ENCODE measurements at regions not wholly inside any gene's neighbourhood (a gene's known extent, or its start where the extent isn't known, plus 50 kb on each side); places are given as distances from the start of the nearest gene placed in this dataset.

GRCh38 chr6:144737998-144738397, 452.9 kb downstream of the UTRN start:
- H3K36me3 ChIP-seq, result peaks cover 9% of the 10 kb centered on the region
- no peaks in the 10 kb centered on the region for H3K9me3 ChIP-seq
- H3K4me1 ChIP-seq, result no peaks in the 10 kb centered on the region
- WGBS, result 78% methylated on average over 4 of the region's 4 CpGs
- H3K27me3 ChIP-seq, result no peaks in the 10 kb centered on the region
- TF ChIP-seq EP300 (IDR thresholded peaks at IDR 0.05) (no peak), POLR2A (IDR thresholded peaks at IDR 0.05) (no peak), POLR2AphosphoS5 (IDR thresholded peaks at IDR 0.05) (no peak), CTCF (IDR thresholded peaks at IDR 0.05) (no peak)
- no peak for DNase-seq (ENCODE audit: low spot score in 2 of 2)
- H3K4me3 ChIP-seq, result no peak overlapping the region
- H3K27ac ChIP-seq, result no peak overlapping the region

GRCh38 chr6:144739873-144740272, 454.7 kb downstream of the UTRN start:
- no peaks in the 10 kb centered on the region for H3K9me3 ChIP-seq
- peaks cover 7% of the 10 kb centered on the region for H3K36me3 ChIP-seq
- no peak for DNase-seq (ENCODE audit: low spot score in 2 of 2)
- 100% methylated on average over 1 of the region's 1 CpG for whole genome bisulfite sequencing
- no peak overlapping the region for H3K4me3 ChIP-seq
- no peaks in the 10 kb centered on the region for H3K27me3 ChIP-seq
- H3K27ac ChIP-seq, result no peak overlapping the region
- TF ChIP-seq EP300 (IDR thresholded peaks at IDR 0.05), result no peak
- no peak for TF ChIP-seq POLR2AphosphoS5 (IDR thresholded peaks at IDR 0.05)
- H3K4me1 ChIP-seq, result no peaks in the 10 kb centered on the region

- H3K4me3 ChIP-seq, result no peak overlapping the region
- TF ChIP-seq CTCF (IDR thresholded peaks at IDR 0.05) (no peak), POLR2AphosphoS5 (IDR thresholded peaks at IDR 0.05) (no peak), POLR2A (IDR thresholded peaks at IDR 0.05) (no peak), EP300 (IDR thresholded peaks at IDR 0.05) (no peak)
- WGBS, result 95% methylated on average over 3 of the region's 3 CpGs
- no peaks in the 10 kb centered on the region for H3K27me3 ChIP-seq
- H3K36me3 ChIP-seq, result peaks cover 6% of the 10 kb centered on the region
- H3K9me3 ChIP-seq, result no peaks in the 10 kb centered on the region
- no peak overlapping the region for H3K27ac ChIP-seq
- no peak for DNase-seq (ENCODE audit: low spot score in 2 of 2)
- H3K4me1 ChIP-seq, result no peaks in the 10 kb centered on the region
Observed at GRCh38 chr6:144741659-144742058, 456.5 kb downstream of the UTRN start.

GRCh38 chr6:144742779-144743178, 457.6 kb downstream of the UTRN start:
- Histone ChIP-seq H3K4me1 (no peaks in the 10 kb centered on the region), H3K27me3 (no peaks in the 10 kb centered on the region), H3K4me3 (no peak overlapping the region), H3K9me3 (no peaks in the 10 kb centered on the region), H3K27ac (no peak overlapping the region), H3K36me3 (peaks cover 3% of the 10 kb centered on the region)
- WGBS, result 93% methylated on average over 2 of the region's 2 CpGs
- no peak for TF ChIP-seq POLR2AphosphoS5 (IDR thresholded peaks at IDR 0.05)
- TF ChIP-seq EP300 (IDR thresholded peaks at IDR 0.05), result no peak
- TF ChIP-seq POLR2A (IDR thresholded peaks at IDR 0.05), result no peak
- no peak for TF ChIP-seq CTCF (IDR thresholded peaks at IDR 0.05)
- DNase-seq (ENCODE audit: low spot score in 2 of 2), result no peak

GRCh38 chr6:144744720-144745119, 459.6 kb downstream of the UTRN start:
- no peak overlapping the region for H3K27ac ChIP-seq
- TF ChIP-seq CTCF (IDR thresholded peaks at IDR 0.05) (no peak), EP300 (IDR thresholded peaks at IDR 0.05) (no peak), POLR2A (IDR thresholded peaks at IDR 0.05) (no peak), POLR2AphosphoS5 (IDR thresholded peaks at IDR 0.05) (no peak)
- peaks cover 5% of the 10 kb centered on the region for H3K36me3 ChIP-seq
- H3K4me3 ChIP-seq, result no peak overlapping the region
- no peaks in the 10 kb centered on the region for H3K27me3 ChIP-seq
- H3K4me1 ChIP-seq, result no peaks in the 10 kb centered on the region
- DNase-seq (ENCODE audit: low spot score in 2 of 2), result no peak
- H3K9me3 ChIP-seq, result no peaks in the 10 kb centered on the region
- WGBS, result 86% methylated on average over 3 of the region's 3 CpGs

- no peak for TF ChIP-seq EP300 (IDR thresholded peaks at IDR 0.05)
- TF ChIP-seq POLR2A (IDR thresholded peaks at IDR 0.05), result no peak
- TF ChIP-seq CTCF (IDR thresholded peaks at IDR 0.05), result no peak
- no peak for TF ChIP-seq POLR2AphosphoS5 (IDR thresholded peaks at IDR 0.05)
- 48% methylated on average over 3 of the region's 3 CpGs for WGBS
- no peaks in the 10 kb centered on the region for H3K4me1 ChIP-seq
- DNase-seq (ENCODE audit: low spot score in 2 of 2), result no peak
- peaks cover 4% of the 10 kb centered on the region for H3K36me3 ChIP-seq
- no peak overlapping the region for H3K4me3 ChIP-seq
- H3K27ac ChIP-seq, result no peak overlapping the region
- no peaks in the 10 kb centered on the region for H3K27me3 ChIP-seq
- H3K9me3 ChIP-seq, result no peaks in the 10 kb centered on the region
Observed at GRCh38 chr6:144745439-144745838, 460.3 kb downstream of the UTRN start.

Measured in suprapubic skin (tissue), 4 donors.